AG10803 (cell line): ENCODE measurements at regions not wholly inside any gene's neighbourhood (a gene's known extent, or its start where the extent isn't known, plus 50 kb on each side); places are given as distances from the start of the nearest gene placed in this dataset.

Source experiments
- DNase-seq: peaks from one replicate; pipeline ENCODE4 v3.0.0; 2010; ENCODE audit warnings: low read depth
- H3K4me3 ChIP-seq: 2 replicates; pipeline ENCODE4 v1.5.1; 2011; ENCODE audit warnings: mild to moderate bottlenecking, low read length, control low read depth
- TF ChIP-seq, protein P1 (sequence below): conservative IDR thresholded peaks from 2 replicates; pipeline ENCODE4 v1.5.1; 2011; ENCODE audit warnings: mild to moderate bottlenecking, low read length, control low read depth, inconsistent platforms

DNA sequence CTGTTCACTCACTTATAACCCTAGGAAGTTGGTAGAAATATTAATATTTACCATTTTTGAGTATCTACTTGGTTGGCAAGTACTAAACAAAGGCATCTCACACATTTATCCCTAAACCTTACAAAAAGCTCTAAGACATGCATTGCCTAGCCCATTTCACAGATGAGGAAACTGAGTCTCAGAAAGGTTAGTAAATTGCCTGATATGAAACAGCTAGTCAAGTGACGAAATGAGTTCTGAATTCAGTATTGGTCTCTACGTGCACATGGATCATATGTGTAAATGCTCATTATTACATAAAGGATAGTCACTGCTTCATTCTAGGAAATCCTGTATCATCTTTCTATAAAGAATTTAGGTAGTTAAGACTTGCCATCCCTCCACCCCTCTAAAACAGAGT lies 105.1 kb downstream of the BARHL2 start:
- TF ChIP-seq, protein P1, sequence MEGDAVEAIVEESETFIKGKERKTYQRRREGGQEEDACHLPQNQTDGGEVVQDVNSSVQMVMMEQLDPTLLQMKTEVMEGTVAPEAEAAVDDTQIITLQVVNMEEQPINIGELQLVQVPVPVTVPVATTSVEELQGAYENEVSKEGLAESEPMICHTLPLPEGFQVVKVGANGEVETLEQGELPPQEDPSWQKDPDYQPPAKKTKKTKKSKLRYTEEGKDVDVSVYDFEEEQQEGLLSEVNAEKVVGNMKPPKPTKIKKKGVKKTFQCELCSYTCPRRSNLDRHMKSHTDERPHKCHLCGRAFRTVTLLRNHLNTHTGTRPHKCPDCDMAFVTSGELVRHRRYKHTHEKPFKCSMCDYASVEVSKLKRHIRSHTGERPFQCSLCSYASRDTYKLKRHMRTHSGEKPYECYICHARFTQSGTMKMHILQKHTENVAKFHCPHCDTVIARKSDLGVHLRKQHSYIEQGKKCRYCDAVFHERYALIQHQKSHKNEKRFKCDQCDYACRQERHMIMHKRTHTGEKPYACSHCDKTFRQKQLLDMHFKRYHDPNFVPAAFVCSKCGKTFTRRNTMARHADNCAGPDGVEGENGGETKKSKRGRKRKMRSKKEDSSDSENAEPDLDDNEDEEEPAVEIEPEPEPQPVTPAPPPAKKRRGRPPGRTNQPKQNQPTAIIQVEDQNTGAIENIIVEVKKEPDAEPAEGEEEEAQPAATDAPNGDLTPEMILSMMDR, result no peak
- no peak overlapping the region for H3K4me3 ChIP-seq

DNA sequence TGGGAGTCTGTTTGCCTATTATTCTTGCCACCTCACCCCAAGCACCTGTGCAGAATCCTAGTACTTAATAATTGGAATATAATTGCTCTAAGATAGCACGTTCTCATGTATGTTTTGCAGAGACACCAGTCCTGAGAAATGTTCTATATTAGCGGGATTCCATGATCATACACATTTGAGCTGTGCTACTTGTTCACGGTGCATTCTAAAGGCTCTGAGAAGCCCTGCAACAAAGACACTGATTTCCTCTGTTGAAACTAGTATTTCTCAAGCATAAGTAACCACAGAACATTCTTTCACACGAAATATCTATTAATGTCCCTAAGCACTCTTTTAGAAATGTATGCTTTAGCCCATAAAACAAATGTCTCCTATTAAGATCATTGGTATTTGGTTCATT lies 109.4 kb downstream of the BARHL2 start:
- TF ChIP-seq, protein P1, result no peak
- no peak for DNase-seq
- no peak overlapping the region for H3K4me3 ChIP-seq

More for the DNA sequence above, 105.1 kb downstream of the BARHL2 start:
- no peak for DNase-seq

DNA sequence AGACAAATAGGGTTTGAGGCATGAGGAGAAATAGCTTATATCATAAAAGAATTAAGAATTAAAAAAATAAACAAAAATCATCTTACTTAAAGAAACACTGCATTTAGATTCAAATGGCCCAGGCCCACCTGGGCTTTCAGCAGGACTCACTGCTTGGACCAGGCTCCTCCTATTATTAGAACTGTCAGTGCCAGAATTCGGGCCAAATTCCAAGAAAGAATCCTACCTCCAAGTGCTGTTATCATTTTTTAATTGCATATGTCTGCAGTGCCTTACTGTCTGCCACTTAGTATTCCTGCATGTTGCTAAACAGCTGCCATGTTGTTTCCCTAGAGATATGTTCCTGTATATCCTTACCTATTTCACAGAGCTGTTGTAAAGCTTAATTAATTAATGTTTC lies 112.0 kb downstream of the BARHL2 start:
- no peak overlapping the region for H3K4me3 ChIP-seq
- TF ChIP-seq, protein P1, result no peak
- no peak for DNase-seq

DNA sequence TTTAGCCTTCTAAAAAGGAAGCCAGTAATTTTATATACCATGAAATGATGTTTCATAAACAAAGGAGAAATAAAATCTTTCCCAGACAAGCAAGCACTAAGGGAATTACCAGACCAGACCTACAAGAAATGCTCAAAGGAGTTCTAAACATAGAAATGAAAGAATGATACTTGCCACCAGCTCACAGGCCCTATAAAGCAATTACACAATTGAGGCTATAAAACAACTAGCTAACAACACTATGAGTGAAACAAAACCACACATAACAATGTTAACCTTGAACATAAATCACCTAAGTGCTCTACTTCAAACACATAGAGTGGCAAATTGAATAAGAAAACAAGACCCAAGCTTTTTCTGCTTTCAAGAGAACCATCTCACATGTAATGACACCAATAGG lies 123.8 kb downstream of the BARHL2 start:
- no peak for DNase-seq
- TF ChIP-seq, protein P1, result no peak
- no peak overlapping the region for H3K4me3 ChIP-seq

DNA sequence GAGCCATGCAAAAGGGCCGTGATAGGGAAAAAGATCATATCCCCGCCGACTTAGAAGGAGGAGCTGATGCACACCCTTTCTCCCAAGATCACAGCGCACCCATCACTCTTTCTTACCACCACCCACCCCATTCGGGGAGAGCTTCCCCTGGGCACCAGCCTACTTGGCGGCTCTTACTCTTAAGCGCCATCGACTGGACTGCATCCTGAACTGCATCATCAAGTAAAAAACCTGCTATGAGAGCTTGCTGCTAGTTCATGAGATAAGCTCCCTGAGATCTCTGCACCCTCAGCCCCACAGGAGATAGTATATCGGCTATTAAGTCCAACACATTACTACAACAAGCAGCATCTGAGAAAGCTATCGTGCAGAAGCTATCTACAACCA lies 125.1 kb downstream of the BARHL2 start:
- DNase-seq, result no peak
- no peak overlapping the region for H3K4me3 ChIP-seq
- TF ChIP-seq, protein P1, result no peak

DNA sequence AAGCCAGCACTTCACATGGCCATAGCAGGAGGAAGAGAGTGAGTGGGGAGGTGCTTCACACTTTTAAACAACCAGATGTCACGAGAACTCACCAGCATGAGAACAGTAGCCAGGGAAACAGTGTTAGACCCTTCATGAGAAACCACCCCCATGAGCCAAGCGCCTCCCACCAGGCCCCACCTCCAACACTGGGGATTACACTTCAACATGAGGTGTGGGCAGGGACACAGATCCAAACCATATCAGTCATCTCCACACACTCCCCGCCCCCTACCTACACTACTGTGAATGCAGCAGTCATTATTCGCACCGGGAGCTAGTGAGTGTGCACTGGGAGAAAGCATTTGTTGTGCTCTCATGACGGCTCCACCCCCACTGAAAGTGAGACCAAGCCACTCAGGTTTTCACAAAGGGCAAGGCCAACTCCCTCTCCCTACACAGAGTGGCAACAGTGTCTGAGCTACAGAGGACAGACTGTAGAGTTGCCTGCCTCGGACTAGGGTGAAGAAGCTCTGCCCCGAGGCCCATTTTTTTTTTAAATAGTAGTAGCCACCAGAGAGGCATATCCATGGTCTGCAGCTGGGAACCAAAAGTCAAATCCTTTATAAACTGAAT lies 125.6 kb downstream of the BARHL2 start:
- TF ChIP-seq, protein P1, result no peak
- DNase-seq, result no peak

DNA sequence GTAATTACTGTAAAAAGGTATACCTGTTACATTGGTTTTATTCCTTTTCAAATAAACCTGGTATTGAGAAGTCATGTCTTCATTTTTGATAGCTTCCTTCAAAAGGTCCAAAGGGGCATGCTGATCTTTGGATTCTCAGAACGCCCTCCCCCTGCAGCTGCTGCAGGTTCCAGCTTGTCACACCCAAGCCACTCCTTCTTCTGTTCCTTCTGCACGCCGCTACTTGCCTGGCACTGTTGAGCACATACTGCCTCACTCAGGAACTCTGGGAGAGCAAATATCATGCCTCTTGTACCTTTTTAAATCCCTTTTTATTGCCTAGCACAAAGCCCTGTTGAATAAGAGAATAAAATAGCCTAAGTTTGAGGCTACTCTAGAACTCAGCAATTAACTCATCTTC lies 136.9 kb downstream of the BARHL2 start:
- no peak overlapping the region for H3K4me3 ChIP-seq
- DNase-seq, result no peak
- TF ChIP-seq, protein P1, result no peak

More for the DNA sequence above, 125.6 kb downstream of the BARHL2 start:
- H3K4me3 ChIP-seq, result no peak overlapping the region
